Mucosa of descending colon (tissue), 3 donors: ENCODE measurements at regions not wholly inside any gene's neighbourhood (a gene's known extent, or its start where the extent isn't known, plus 50 kb on each side); places are given as distances from the start of the nearest gene placed in this dataset.

Source experiments
- ATAC-seq: fragments of 200-7000 bp; cut with Tn5 transposase; one replicate; pipeline ENCODE4 v1.9.1; 2020; ENCODE audit warnings: mild to moderate bottlenecking, moderate library complexity
- DNase-seq, 3 donors: peaks; one replicate each; pipeline ENCODE4 v3.0.0-alpha.2; 2020
- H3K36me3 ChIP-seq: fragments of 200-600 bp; one replicate; pipeline ENCODE4 v1.8.0; 2021; ENCODE audit warnings: low read depth, mild to moderate bottlenecking
- H3K4me1 ChIP-seq: fragments of 200-600 bp; one replicate; pipeline ENCODE4 v1.8.0; 2021; ENCODE audit warnings: low read depth, mild to moderate bottlenecking
- H3K4me3 ChIP-seq: fragments of 200-600 bp; one replicate; pipeline ENCODE4 v1.8.0; 2021; ENCODE audit warnings: mild to moderate bottlenecking
- H3K9me3 ChIP-seq: fragments of 200-600 bp; one replicate; pipeline ENCODE4 v1.8.0; 2021; ENCODE audit warnings: mild to moderate bottlenecking
- intact Hi-C, 2 donors: fragments of 100-400 bp; cut with DNase I in 1 of 2; cut with micrococcal nuclease in 1 of 2; formaldehyde crosslinking; loops; one replicate each; pipeline versions ENCODE4 v1.11.0 to v1.11.1; 2022; cut with DNase I, micrococcal nuclease
- TF ChIP-seq, protein P1 (sequence below): fragments of 200-600 bp; IDR thresholded peaks from one replicate; pipeline ENCODE4 v1.8.0; 2022; ENCODE audit warnings: antibody characterized with exemption, mild to moderate bottlenecking
- donor health status: DM: no; HTN: no; CAD: no; lungs with moderate emphysema.
- donor health status: DM: no; HTN: no; CAD: no.
- donor health status: DM: no; HTN: yes; CAD: no.

DNA sequence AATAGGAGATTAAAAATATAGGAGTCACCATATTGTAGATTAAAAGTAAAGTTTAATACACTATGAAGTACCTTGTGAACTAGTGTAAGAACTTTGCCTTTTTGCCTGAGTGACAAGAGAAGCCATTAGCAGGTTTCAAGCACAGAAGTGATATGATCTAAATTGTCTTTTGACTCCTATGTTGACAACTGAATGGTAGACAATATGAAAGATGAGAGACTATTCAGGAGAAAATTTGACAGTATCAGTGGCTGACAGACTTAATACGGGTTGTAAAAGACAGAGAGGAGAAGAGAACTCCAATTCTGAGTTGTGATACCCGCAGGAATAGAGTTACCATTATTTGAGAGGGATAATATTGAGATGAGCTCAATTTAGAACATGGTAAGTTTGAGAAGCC lies 1259.8 kb downstream of the PCDH7 start:
- TF ChIP-seq, protein P1, sequence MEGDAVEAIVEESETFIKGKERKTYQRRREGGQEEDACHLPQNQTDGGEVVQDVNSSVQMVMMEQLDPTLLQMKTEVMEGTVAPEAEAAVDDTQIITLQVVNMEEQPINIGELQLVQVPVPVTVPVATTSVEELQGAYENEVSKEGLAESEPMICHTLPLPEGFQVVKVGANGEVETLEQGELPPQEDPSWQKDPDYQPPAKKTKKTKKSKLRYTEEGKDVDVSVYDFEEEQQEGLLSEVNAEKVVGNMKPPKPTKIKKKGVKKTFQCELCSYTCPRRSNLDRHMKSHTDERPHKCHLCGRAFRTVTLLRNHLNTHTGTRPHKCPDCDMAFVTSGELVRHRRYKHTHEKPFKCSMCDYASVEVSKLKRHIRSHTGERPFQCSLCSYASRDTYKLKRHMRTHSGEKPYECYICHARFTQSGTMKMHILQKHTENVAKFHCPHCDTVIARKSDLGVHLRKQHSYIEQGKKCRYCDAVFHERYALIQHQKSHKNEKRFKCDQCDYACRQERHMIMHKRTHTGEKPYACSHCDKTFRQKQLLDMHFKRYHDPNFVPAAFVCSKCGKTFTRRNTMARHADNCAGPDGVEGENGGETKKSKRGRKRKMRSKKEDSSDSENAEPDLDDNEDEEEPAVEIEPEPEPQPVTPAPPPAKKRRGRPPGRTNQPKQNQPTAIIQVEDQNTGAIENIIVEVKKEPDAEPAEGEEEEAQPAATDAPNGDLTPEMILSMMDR, result no peak
- DNase-seq, result no peak
- Histone ChIP-seq H3K36me3 (no peaks in the 10 kb centered on the region), H3K4me1 (no peaks in the 10 kb centered on the region), H3K4me3 (no peak overlapping the region), H3K9me3 (no peaks in the 10 kb centered on the region)
- no peak for ATAC-seq
- intact Hi-C loops, result no loop called here

DNA sequence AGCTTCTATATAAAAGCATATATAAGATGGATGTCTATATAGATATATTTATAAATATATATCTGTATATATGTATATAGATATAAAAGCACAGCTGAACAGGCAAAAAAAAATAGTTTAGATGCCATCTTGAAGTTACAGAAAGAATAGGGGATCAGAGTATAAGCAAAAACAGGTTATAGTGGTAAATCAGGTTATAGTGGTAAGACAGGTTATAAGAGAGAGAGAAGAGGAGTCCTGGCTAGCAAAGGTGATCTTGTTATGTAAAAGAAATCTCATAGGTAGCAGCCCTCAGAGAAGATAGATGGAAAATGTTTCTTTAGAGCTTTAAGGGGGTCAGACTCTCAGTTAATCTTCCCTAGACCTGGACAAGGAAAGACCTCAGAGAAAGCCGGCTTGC lies 1263.1 kb downstream of the PCDH7 start:
- Histone ChIP-seq H3K4me3 (no peak overlapping the region), H3K4me1 (no peaks in the 10 kb centered on the region), H3K36me3 (no peaks in the 10 kb centered on the region), H3K9me3 (no peaks in the 10 kb centered on the region)
- no peak for ATAC-seq
- DNase-seq, result no peak
- TF ChIP-seq, protein P1, result no peak
- intact Hi-C loops, result no loop called here

DNA sequence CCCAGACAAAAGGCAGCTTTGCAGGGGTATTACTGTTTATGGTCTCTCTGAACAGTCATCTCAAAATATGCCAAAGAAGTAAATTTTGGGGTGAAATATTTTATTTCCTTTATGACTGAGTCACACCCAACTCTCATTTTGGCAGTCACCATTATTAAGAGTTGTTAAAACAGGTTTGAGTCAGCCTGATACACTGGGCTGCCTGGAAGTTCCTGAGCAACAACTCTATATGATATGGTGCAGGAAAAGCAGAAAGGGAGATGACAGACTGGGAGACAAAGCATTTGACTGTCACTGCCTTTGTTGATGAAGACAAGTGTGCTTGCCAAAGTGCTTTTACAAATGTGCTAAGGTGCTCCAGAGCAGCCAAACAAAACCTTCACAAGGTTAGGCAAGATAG lies 1263.5 kb downstream of the PCDH7 start:
- ATAC-seq (no peak), DNase-seq (no peak)
- no peaks in the 10 kb centered on the region for H3K9me3 ChIP-seq
- no peaks in the 10 kb centered on the region for H3K4me1 ChIP-seq
- TF ChIP-seq, protein P1, result no peak
- intact Hi-C loops, result no loop called here
- H3K4me3 ChIP-seq, result no peak overlapping the region
- H3K36me3 ChIP-seq, result no peaks in the 10 kb centered on the region

DNA sequence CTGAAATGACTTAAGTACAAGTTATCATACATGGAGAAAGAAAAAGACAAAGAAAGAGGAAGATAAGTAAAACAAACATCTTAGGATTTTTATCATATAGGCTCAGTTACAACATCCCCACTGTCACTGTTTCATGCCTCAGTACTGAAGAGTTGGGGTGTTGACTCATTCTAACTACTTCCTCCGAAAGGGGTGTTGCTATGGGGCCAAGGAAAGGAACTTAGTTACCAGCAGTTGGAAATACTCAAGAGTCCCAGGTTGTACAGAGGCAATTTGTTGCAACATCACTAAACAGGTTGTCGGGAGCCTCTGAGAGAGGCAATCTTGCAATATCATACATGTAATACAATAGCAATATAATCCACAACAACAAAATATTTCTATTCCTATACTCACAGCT lies 1264.7 kb downstream of the PCDH7 start:
- TF ChIP-seq, protein P1, result no peak
- no peak for DNase-seq
- ATAC-seq, result no peak

DNA sequence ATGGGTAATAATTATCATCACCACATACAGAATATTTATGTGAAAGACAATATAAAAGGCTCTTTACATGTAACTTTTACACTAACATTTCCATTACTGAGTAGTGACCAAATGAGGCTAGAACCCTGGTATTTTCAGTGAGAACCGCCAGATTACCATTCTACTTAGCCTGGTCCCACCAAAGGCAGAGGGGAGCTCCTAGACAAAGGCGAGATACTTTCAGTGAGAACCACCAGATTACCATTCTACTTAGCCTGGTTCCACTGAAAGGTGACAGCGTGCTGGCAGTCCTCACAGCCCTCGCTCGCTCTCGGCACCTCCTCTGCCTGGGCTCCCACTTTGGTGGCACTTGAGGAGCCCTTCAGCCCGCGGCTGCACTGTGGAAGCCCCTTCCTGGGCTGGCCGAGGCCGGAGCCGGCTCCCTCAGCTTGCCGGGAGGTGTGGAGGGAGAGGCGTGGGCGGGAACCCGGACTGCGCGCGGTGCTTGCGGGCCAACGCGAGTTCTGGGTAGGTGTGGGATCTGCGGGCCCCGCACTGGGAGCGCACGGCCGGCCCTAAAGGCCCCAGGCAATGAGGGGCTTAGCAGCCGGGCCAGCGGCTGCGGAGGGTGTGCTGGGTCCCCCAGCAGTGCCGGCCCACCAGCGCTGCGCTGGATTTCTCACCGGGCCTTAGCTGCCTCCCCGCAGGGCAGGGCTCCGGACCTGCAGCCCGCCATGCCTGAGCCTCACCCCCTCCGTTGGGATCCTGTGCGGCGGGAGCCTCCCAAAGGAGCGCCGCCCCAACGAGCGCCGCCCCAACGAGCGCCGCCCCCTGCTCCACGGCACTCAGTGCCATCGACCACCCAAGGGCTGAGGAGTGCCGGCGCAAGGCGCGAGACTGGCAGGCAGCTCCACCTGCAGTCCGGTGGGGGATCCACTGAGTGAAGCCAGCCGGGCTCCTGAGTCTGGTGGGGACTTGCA lies 1276.1 kb downstream of the PCDH7 start:
- intact Hi-C loops, result no loop called here
- TF ChIP-seq, protein P1, result no peak
- H3K4me3 ChIP-seq, result no peak overlapping the region

More for the DNA sequence above, 1264.7 kb downstream of the PCDH7 start:
- Histone ChIP-seq H3K9me3 (no peaks in the 10 kb centered on the region), H3K36me3 (no peaks in the 10 kb centered on the region), H3K4me3 (no peak overlapping the region), H3K4me1 (no peaks in the 10 kb centered on the region)
- intact Hi-C loops, result no loop called here

More for the DNA sequence above, 1276.1 kb downstream of the PCDH7 start:
- H3K9me3 ChIP-seq, result no peaks in the 10 kb centered on the region
- DNase-seq, result peak; percentile 5 to 41 (median 39)
- ATAC-seq, result no peak
- H3K36me3 ChIP-seq, result no peaks in the 10 kb centered on the region
- H3K4me1 ChIP-seq, result no peaks in the 10 kb centered on the region
